ENCODE measurements at regions not wholly inside any gene's neighbourhood (a gene's known extent, or its start where the extent isn't known, plus 50 kb on each side); places are given as distances from the start of the nearest gene placed in this dataset.
"Not testable (repeated sequence)": the region's sequence is repeated elsewhere in the genome, so short reads cannot be mapped to it uniquely, and the experiment has no call there.

DNA sequence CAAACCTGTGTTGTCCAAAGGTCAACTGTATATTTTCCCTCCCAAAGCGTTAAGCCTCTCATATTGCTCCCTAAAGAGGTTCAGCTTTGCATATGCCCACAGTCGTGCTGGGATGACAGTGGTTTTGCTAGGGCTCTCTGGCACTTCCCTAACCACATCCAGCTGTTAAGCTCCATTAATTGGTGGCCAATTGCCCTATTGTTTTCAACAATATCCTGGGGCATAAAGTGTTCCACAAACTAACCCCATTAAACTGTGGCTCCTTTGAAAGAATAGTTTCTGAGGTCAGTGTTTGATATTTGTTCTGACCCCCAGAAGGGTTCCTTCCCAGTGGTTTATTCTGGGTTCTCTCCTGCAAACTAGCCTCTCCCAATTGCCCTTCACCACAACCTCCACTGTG, 194.5 kb downstream of the HSD17B3 start:
- ATAC-seq (no peak), FAIRE-seq (no peak), DNase-seq (ENCODE audit: low read depth in 1 of 2, low spot score in 1 of 2) (no peak)
- Histone ChIP-seq H3K4me1 (peaks cover 6% of the 10 kb centered on the region; the same call in 1 of the 3 replicates), H3K27ac (no peak overlapping the region), H3K9me3 (no peaks in the 10 kb centered on the region; the same call in 2 of the 3 replicates), H3K4me2 (no peak overlapping the region), H3K4me3 (no peak overlapping the region)
- ChIA-PET POLR2A (no interaction called here), CTCF (no interaction called here)
- TF ChIP-seq HEYL (CRISPR knock-in tag; IDR thresholded peaks at IDR 0.05) (no peak), EHMT2 (IDR thresholded peaks at IDR 0.05; ENCODE audit: low read depth) (no peak), SMC3 (IDR thresholded peaks at IDR 0.05) (no peak), KDM1A (IDR thresholded peaks at IDR 0.05; ENCODE audit: low read depth) (no peak)
- 45% methylated on average over 2 of the region's 2 CpGs for WGBS (ENCODE audit: missing lambda C conversion rate)

DNA sequence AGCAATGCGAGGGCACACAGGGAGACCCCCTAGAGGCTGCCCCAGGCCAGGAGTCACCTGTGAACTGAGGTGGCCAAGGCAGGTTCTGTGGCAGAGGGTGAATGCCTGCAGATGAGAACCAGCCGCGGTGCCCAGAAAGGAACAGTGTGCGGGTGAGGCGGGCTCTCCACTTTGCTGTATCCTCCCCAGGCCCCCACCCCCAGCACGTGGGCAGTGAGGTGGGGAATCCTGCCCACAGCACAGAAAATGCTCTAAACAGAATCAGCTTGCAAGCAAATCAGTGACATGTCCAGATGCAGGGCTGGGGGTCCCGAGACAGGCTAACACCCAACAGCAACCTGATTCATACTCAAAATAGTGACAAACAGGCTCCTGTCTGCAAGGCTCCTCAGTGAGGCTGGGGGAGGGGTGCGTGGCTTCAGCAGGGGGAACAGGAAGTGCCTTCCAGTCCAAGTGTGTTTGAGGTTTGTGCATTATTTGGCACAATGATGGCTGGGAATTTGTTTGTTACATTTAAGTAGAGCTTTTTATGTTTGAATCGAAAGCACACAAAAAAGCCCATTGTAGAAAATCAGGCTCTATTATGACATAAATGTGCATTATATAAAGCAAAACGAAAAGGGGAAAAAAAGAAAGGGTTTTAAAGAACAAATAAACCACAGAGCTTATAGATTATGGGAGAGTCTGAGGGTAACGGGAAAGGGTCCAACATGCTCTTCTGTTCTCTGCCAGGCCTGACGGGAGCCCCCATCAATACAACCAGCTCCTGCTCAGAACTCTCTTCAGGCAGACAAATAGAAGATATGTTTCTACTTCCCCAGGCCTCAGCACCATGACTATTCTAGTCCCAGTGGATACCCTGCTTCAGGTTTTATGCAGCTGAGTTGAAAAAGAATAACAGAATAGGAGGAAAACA, 201.3 kb downstream of the HSD17B3 start:
- 64% methylated on average over 12 of the region's 12 CpGs for WGBS (ENCODE audit: missing lambda C conversion rate)
- TF ChIP-seq EHF (CRISPR knock-in tag; IDR thresholded peaks at IDR 0.05) (no peak), MYC (IDR thresholded peaks at IDR 0.05; ENCODE audit: borderline replicate concordance, low read length) (no peak), KDM1A (IDR thresholded peaks at IDR 0.05; ENCODE audit: low read depth) (no peak), HOXB5 (CRISPR knock-in tag; IDR thresholded peaks at IDR 0.05) (no peak), POLR2AphosphoS2 (conservative IDR thresholded peaks at IDR 0.05; ENCODE audit: low read length) (no peak), ZFP36 (IDR thresholded peaks at IDR 0.05; ENCODE audit: borderline replicate concordance, partially characterized antibody) (no peak), ESRRA (IDR thresholded peaks at IDR 0.05; ENCODE audit: borderline replicate concordance, low read length) (no peak), FOSB (CRISPR knock-in tag; IDR thresholded peaks at IDR 0.05) (no peak), CBX8 (IDR thresholded peaks at IDR 0.05) (no peak)
- TF ChIP-seq, protein P1, sequence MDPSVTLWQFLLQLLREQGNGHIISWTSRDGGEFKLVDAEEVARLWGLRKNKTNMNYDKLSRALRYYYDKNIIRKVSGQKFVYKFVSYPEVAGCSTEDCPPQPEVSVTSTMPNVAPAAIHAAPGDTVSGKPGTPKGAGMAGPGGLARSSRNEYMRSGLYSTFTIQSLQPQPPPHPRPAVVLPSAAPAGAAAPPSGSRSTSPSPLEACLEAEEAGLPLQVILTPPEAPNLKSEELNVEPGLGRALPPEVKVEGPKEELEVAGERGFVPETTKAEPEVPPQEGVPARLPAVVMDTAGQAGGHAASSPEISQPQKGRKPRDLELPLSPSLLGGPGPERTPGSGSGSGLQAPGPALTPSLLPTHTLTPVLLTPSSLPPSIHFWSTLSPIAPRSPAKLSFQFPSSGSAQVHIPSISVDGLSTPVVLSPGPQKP (IDR thresholded peaks at IDR 0.05; ENCODE audit: low read depth, low read length), result no peak
- TF ChIP-seq, protein P2, sequence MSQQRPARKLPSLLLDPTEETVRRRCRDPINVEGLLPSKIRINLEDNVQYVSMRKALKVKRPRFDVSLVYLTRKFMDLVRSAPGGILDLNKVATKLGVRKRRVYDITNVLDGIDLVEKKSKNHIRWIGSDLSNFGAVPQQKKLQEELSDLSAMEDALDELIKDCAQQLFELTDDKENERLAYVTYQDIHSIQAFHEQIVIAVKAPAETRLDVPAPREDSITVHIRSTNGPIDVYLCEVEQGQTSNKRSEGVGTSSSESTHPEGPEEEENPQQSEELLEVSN (IDR thresholded peaks at IDR 0.05; ENCODE audit: borderline replicate concordance, low read depth), result no peak
- DNase-seq (ENCODE audit: low read depth in 1 of 2, low spot score in 1 of 2) (no peak), FAIRE-seq (no peak), ATAC-seq (no peak)
- POLR2A ChIA-PET, result no interaction called here
- H3K4me1 ChIP-seq, result peaks cover 10% of the 10 kb centered on the region
- H3K4me3 ChIP-seq, result no peak overlapping the region
- H3K4me2 ChIP-seq, result peak overlapping the region; percentile 7; the same call in 1 of the 3 replicates
- CTCF ChIA-PET, result interaction anchor here (0.8 to 1.5 kb wide), 3 partner anchors 16 to 22 kb away, joined by 3 to 4 read pairs (median 3); no protein-coding TSS in a partner anchor
- peak overlapping the region in 1 of 2 experiments; percentile 55; a peak in 2 of 6 replicates for H3K27ac ChIP-seq
- no peaks in the 10 kb centered on the region; the same call in 2 of the 3 replicates for H3K9me3 ChIP-seq

DNA sequence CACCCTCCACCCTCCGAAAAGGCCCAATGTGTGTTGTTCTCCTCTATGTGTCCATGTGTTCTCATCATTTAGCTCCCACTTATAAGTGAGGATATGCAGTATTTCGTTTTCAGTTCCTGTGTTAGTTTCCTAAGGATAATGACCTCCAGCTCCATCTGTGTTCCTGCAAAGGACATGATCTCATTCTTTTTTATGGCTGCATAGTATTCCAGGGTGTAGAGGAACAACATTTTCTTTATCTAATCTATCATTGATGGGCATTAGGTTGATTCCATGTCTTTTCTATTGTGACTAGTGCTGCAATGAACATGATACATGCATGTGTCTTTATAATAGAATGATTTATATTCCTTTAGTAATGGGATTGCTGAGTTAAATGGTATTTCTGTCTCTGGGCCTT, 211.3 kb downstream of the HSD17B3 start:
- peaks cover 28% of the 10 kb centered on the region for H3K4me1 ChIP-seq
- 48% methylated on average over 2 of the region's 2 CpGs for WGBS (ENCODE audit: missing lambda C conversion rate)
- H3K4me3 ChIP-seq; CTCF ChIA-PET; ATAC-seq; H3K27ac ChIP-seq; H3K9me3 ChIP-seq; H3K4me2 ChIP-seq; DNase-seq (ENCODE audit: low read depth in 1 of 2, low spot score in 1 of 2); POLR2A ChIA-PET; FAIRE-seq: not testable (repeated sequence)

DNA sequence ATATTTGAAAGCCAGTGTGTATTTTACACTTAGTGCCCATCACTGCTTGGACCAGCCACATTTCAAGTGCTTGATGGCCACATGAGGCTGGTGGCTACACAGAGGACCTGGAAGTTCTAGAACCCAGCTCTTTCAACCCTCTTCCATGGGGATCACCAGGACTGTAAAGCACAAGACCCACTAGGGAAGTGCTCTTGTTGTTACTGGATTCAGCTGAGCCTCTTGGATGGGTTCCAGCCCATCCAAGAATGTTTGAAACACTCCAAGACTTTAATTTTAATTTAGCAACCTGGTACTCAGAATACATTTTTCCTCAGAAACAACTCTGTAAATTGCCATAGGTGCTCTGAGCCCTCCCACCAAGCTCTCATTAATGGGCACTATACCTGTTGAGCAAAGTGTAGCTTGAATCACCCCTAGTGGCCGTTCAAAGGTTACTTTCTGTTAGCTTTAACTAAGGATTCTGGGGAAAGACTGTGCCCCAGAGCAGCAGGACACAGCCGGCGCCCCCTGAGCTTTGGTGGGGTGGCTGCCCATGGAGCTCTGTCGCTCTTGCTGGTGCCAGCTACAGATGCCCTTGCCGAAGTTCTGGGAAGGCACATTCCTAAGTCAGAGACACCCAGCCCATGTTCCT, 212.4 kb downstream of the HSD17B3 start:
- ATAC-seq (no peak), DNase-seq (ENCODE audit: low read depth in 1 of 2, low spot score in 1 of 2) (no peak), FAIRE-seq (no peak)
- peaks cover 28% of the 10 kb centered on the region for H3K4me1 ChIP-seq
- H3K9me3 ChIP-seq, result no peaks in the 10 kb centered on the region; the same call in 2 of the 3 replicates
- no peak overlapping the region for H3K4me3 ChIP-seq
- ChIA-PET CTCF (interaction anchor here (0.9 to 1.2 kb wide), 2 partner anchors 8 to 10 kb away, joined by 3 to 5 read pairs; no protein-coding TSS in a partner anchor), POLR2A (no interaction called here)
- peak overlapping the region; percentile 17 to 49; a peak in 4 of 6 replicates for H3K27ac ChIP-seq
- H3K4me2 ChIP-seq, result no peak overlapping the region
- WGBS (ENCODE audit: missing lambda C conversion rate), result 61% methylated on average over 5 of the region's 5 CpGs
- TF ChIP-seq ZFP36 (IDR thresholded peaks at IDR 0.05; ENCODE audit: borderline replicate concordance, partially characterized antibody) (no peak), CHD4 (IDR thresholded peaks at IDR 0.05; ENCODE audit: borderline replicate concordance) (no peak), EHF (CRISPR knock-in tag; IDR thresholded peaks at IDR 0.05) (no peak), ZNF302 (CRISPR knock-in tag; IDR thresholded peaks at IDR 0.05) (no peak), POLR2A (IDR thresholded peaks at IDR 0.05; ENCODE audit: low read length) (no peak), FOSL2 (IDR thresholded peaks at IDR 0.05) (no peak), FOSL2 (CRISPR knock-in tag; IDR thresholded peaks at IDR 0.05) (no peak)
- TF ChIP-seq, protein P3, sequence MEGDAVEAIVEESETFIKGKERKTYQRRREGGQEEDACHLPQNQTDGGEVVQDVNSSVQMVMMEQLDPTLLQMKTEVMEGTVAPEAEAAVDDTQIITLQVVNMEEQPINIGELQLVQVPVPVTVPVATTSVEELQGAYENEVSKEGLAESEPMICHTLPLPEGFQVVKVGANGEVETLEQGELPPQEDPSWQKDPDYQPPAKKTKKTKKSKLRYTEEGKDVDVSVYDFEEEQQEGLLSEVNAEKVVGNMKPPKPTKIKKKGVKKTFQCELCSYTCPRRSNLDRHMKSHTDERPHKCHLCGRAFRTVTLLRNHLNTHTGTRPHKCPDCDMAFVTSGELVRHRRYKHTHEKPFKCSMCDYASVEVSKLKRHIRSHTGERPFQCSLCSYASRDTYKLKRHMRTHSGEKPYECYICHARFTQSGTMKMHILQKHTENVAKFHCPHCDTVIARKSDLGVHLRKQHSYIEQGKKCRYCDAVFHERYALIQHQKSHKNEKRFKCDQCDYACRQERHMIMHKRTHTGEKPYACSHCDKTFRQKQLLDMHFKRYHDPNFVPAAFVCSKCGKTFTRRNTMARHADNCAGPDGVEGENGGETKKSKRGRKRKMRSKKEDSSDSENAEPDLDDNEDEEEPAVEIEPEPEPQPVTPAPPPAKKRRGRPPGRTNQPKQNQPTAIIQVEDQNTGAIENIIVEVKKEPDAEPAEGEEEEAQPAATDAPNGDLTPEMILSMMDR (IDR thresholded peaks at IDR 0.05), result no peak
- TF ChIP-seq, protein P4, sequence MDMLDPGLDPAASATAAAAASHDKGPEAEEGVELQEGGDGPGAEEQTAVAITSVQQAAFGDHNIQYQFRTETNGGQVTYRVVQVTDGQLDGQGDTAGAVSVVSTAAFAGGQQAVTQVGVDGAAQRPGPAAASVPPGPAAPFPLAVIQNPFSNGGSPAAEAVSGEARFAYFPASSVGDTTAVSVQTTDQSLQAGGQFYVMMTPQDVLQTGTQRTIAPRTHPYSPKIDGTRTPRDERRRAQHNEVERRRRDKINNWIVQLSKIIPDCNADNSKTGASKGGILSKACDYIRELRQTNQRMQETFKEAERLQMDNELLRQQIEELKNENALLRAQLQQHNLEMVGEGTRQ (IDR thresholded peaks at IDR 0.05), result no peak
- TF ChIP-seq, protein P1 (IDR thresholded peaks at IDR 0.05; ENCODE audit: low read depth, low read length), result no peak
- TF ChIP-seq, protein P2 (IDR thresholded peaks at IDR 0.05; ENCODE audit: borderline replicate concordance, low read depth), result no peak
